ENCODE measurements at regions not wholly inside any gene's neighbourhood (a gene's known extent, or its start where the extent isn't known, plus 50 kb on each side); places are given as distances from the start of the nearest gene placed in this dataset.

DNA sequence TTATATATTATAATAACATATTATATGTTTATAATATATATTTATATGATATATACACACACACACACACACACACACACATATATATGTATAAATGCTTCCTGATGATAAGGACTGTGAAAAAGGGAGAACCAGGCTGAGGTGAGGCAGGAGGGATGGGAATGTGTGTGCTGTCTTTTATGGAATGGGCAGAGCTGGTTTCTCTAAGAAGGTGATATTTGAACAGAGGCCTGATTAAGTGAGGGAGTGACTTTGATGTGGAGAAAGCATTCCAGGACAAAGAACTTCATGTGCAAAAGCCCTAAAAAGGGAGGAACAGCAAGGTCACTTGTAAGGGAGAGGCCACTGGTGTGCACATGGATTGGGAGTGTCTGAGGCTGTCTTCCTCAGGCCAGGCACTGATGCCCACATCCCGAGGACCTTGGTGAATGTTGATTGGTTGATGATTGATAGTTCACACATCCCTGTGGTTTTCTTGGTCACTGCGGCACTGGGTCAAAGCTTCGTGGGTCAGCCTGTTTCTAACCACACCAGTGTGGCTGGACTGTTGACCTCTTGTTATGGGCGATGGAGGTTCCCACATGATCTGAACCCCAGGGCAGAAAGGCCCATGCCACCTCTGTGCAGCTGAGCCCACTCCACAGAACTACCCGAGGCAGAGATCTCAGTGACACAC is 196.9 kb downstream of the MYCN start:
- H3K4me1 Mint-ChIP-seq (ENCODE audit: low read depth), result no peaks in the 10 kb centered on the region
- no peaks in the 10 kb centered on the region for H3K36me3 ChIP-seq (ENCODE audit: insufficient read depth, low read length)
- H3K27me3 ChIP-seq (ENCODE audit: control insufficient read depth in 1 of 2, insufficient read depth in 2 of 2, low read length in 2 of 2), result no peaks in the 10 kb centered on the region
- no peaks in the 10 kb centered on the region for H3K27me3 Mint-ChIP-seq
- H3K9me3 ChIP-seq (ENCODE audit: control insufficient read depth in 1 of 2, insufficient read depth in 1 of 2, low read length in 2 of 2), result no peaks in the 10 kb centered on the region
- H3K27ac ChIP-seq (ENCODE audit: low read depth in 1 of 2, low read length in 2 of 2), result no peak overlapping the region
- DNase-seq, result no peak
- H3K4me3 ChIP-seq (ENCODE audit: low read length), result no peak overlapping the region
- POLR2A ChIA-PET, result no interaction called here
- CTCF ChIA-PET, result no interaction called here
- no peaks in the 10 kb centered on the region for H3K36me3 Mint-ChIP-seq (ENCODE audit: low read depth)
- H3K4me3 Mint-ChIP-seq, result no peak overlapping the region
- no peaks in the 10 kb centered on the region for H3K9me3 Mint-ChIP-seq
- H3K27ac Mint-ChIP-seq, result no peak overlapping the region
- no peaks in the 10 kb centered on the region for H3K4me1 ChIP-seq (ENCODE audit: insufficient read depth, low read length)
- no peak for TF ChIP-seq CTCF (IDR thresholded peaks at IDR 0.05)
- ATAC-seq (ENCODE audit: poor library complexity), result no peak
- intact Hi-C loops (cut with DNase I, micrococcal nuclease), result no loop called here

GRCh38 chr2:16136461-16137035 is 196.2 kb downstream of the MYCN start:
- ATAC-seq (ENCODE audit: poor library complexity) (no peak), DNase-seq (no peak)
- CTCF ChIA-PET, result no interaction called here
- Histone ChIP-seq H3K27ac (ENCODE audit: low read depth in 1 of 2, low read length in 2 of 2) (no peak overlapping the region), H3K27me3 (ENCODE audit: control insufficient read depth in 1 of 2, insufficient read depth in 2 of 2, low read length in 2 of 2) (no peaks in the 10 kb centered on the region), H3K4me3 (ENCODE audit: low read length) (no peak overlapping the region), H3K36me3 (ENCODE audit: insufficient read depth, low read length) (no peaks in the 10 kb centered on the region), H3K4me1 (ENCODE audit: insufficient read depth, low read length) (no peaks in the 10 kb centered on the region), H3K9me3 (ENCODE audit: control insufficient read depth in 1 of 2, insufficient read depth in 1 of 2, low read length in 2 of 2) (no peaks in the 10 kb centered on the region)
- Mint-ChIP-seq H3K36me3 (ENCODE audit: low read depth) (no peaks in the 10 kb centered on the region), H3K4me3 (no peak overlapping the region), H3K27ac (no peak overlapping the region), H3K4me1 (ENCODE audit: low read depth) (no peaks in the 10 kb centered on the region), H3K27me3 (no peaks in the 10 kb centered on the region), H3K9me3 (no peaks in the 10 kb centered on the region)
- POLR2A ChIA-PET, result no interaction called here
- intact Hi-C loops (cut with DNase I, micrococcal nuclease), result no loop called here
- no peak for TF ChIP-seq CTCF (IDR thresholded peaks at IDR 0.05)

- intact Hi-C loops (cut with DNase I, micrococcal nuclease), result no loop called here
- H3K27ac ChIP-seq (ENCODE audit: low read depth in 1 of 2, low read length in 2 of 2), result no peak overlapping the region
- H3K4me1 Mint-ChIP-seq (ENCODE audit: low read depth), result no peaks in the 10 kb centered on the region
- H3K4me1 ChIP-seq (ENCODE audit: insufficient read depth, low read length), result no peaks in the 10 kb centered on the region
- no peaks in the 10 kb centered on the region for H3K9me3 Mint-ChIP-seq
- H3K27ac Mint-ChIP-seq, result no peak overlapping the region
- no peaks in the 10 kb centered on the region for H3K36me3 Mint-ChIP-seq (ENCODE audit: low read depth)
- POLR2A ChIA-PET, result no interaction called here
- no peak overlapping the region for H3K4me3 Mint-ChIP-seq
- no peaks in the 10 kb centered on the region for H3K27me3 Mint-ChIP-seq
- ATAC-seq (ENCODE audit: poor library complexity), result no peak
- no peak overlapping the region for H3K4me3 ChIP-seq (ENCODE audit: low read length)
- H3K36me3 ChIP-seq (ENCODE audit: insufficient read depth, low read length), result no peaks in the 10 kb centered on the region
- CTCF ChIA-PET, result no interaction called here
- no peaks in the 10 kb centered on the region for H3K27me3 ChIP-seq (ENCODE audit: control insufficient read depth in 1 of 2, insufficient read depth in 2 of 2, low read length in 2 of 2)
- no peak for DNase-seq
- no peaks in the 10 kb centered on the region for H3K9me3 ChIP-seq (ENCODE audit: control insufficient read depth in 1 of 2, insufficient read depth in 1 of 2, low read length in 2 of 2)
- no peak for TF ChIP-seq CTCF (IDR thresholded peaks at IDR 0.05)
These were observed 195.6 kb downstream of the MYCN start for GRCh38 chr2:16135913-16136310.
